ENCODE measurements at regions not wholly inside any gene's neighbourhood (a gene's known extent, or its start where the extent isn't known, plus 50 kb on each side); places are given as distances from the start of the nearest gene placed in this dataset.

DNA sequence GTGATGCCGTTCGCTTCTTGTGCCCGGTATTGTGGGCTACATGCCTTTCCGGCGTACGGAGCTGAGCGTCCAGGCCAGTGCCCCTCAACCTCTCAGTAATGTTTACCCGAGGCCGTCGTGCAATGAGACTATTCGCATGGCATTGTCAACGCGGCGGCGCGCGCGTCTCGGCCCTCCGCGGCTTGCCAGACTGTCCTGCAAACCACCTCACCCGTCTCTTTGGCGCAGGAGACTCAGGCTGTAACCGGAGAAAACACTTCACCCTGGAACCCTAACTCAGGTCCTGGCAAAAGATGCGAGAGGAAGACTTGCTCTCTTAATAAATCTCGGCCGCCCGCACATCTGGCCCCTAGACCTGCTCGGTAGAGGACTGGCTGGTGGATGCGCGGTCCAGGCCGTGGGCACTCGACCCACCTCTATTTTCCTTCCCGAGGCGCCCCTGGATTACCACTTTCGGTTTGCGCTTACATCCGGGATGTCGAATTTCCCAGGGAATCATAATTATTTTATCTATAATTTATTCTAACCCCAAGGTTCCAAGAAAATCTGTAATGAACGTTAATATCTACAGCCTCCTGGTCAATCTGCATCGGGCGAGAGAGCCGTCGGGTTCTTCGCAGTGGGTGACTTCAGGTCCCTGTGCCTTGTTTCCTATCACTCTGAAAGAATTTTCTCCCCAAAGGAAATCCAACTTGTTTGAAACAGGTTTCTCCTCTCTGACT lies 71.8 kb upstream of the POLG start:
- Histone ChIP-seq H3K4me1 (ENCODE audit: control insufficient read depth in 2 of 2, insufficient read depth in 2 of 2, low read length in 2 of 2) (peaks cover 9 to 26% of the 10 kb centered on the region in 2 donors), H3K27ac (ENCODE audit: low read depth, low read length) (no peak overlapping the region), H3K36me3 (ENCODE audit: control insufficient read depth in 2 of 3, insufficient read depth in 3 of 3, low read length in 3 of 3) (no peaks in the 10 kb centered on the region), H3K4me3 (ENCODE audit: low read length) (no peak overlapping the region), H3K27me3 (ENCODE audit: control insufficient read depth in 2 of 2, insufficient read depth in 2 of 2, low read length in 2 of 2) (peaks cover 28 to 49% of the 10 kb centered on the region in 2 donors), H3K9me3 (ENCODE audit: control insufficient read depth in 2 of 3, low read length in 3 of 3) (no peaks in the 10 kb centered on the region)
- DNase-seq = no peak
- POLR2A ChIA-PET = no interaction called here
- peaks cover 26 to 51% (median 43%) of the 10 kb centered on the region in 7 donors for H3K4me1 Mint-ChIP-seq
- no peaks in the 10 kb centered on the region for H3K9me3 Mint-ChIP-seq
- intact Hi-C loops (cut with micrococcal nuclease) = no loop called here
- ATAC-seq = no peak
- peak overlapping the region in 1 of 9 donors; percentile 52 for H3K27ac Mint-ChIP-seq
- peaks cover 0 to 7% (median 0%) of the 10 kb centered on the region in 5 donors for H3K36me3 Mint-ChIP-seq
- peaks cover 85 to 97% (median 89%) of the 10 kb centered on the region in 5 donors for H3K27me3 Mint-ChIP-seq
- H3K4me3 Mint-ChIP-seq = peak overlapping the region in 9 of 10 donors; percentile 47 to 89 (median 60)
- CTCF ChIA-PET = no interaction called here

DNA sequence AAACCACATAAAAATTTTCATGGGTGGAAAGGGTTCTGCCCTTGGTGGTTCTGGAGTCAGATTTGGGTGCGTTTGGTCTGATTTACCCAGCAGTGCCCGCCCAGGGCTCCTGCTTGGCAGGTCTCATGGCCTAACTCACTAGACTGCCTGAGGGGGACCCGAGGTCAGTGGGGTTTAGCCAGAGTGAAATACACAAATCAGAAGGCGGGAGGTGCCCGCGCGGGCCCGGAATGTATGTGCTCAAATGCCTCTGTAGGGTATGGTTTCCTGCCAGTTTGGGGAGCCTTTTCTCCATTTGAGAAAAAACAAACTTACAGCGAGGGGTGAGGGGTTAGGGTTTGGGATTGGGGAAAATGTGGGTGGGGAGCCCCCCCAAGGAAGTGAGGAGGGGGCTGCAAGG lies 70.9 kb upstream of the POLG start:
- ChIA-PET CTCF (no interaction called here), POLR2A (no interaction called here)
- no peak overlapping the region for H3K27ac Mint-ChIP-seq
- peak overlapping the region in 5 of 10 donors; percentile 21 to 89 (median 45) for H3K4me3 Mint-ChIP-seq
- H3K4me1 Mint-ChIP-seq = peaks cover 26 to 56% (median 45%) of the 10 kb centered on the region in 7 donors
- H3K4me3 ChIP-seq (ENCODE audit: low read length) = no peak overlapping the region
- H3K9me3 ChIP-seq (ENCODE audit: control insufficient read depth in 2 of 3, low read length in 3 of 3) = no peaks in the 10 kb centered on the region
- intact Hi-C loops (cut with micrococcal nuclease) = no loop called here
- H3K9me3 Mint-ChIP-seq = no peaks in the 10 kb centered on the region
- peaks cover 9 to 26% of the 10 kb centered on the region in 2 donors for H3K4me1 ChIP-seq (ENCODE audit: control insufficient read depth in 2 of 2, insufficient read depth in 2 of 2, low read length in 2 of 2)
- peaks cover 84 to 97% (median 93%) of the 10 kb centered on the region in 5 donors for H3K27me3 Mint-ChIP-seq
- no peak for ATAC-seq
- DNase-seq = no peak
- no peak overlapping the region for H3K27ac ChIP-seq (ENCODE audit: low read depth, low read length)
- H3K36me3 Mint-ChIP-seq = peaks cover 0 to 7% (median 0%) of the 10 kb centered on the region in 5 donors
- H3K27me3 ChIP-seq (ENCODE audit: control insufficient read depth in 2 of 2, insufficient read depth in 2 of 2, low read length in 2 of 2) = peaks cover 32 to 49% of the 10 kb centered on the region in 2 donors
- no peaks in the 10 kb centered on the region for H3K36me3 ChIP-seq (ENCODE audit: control insufficient read depth in 2 of 3, insufficient read depth in 3 of 3, low read length in 3 of 3)

DNA sequence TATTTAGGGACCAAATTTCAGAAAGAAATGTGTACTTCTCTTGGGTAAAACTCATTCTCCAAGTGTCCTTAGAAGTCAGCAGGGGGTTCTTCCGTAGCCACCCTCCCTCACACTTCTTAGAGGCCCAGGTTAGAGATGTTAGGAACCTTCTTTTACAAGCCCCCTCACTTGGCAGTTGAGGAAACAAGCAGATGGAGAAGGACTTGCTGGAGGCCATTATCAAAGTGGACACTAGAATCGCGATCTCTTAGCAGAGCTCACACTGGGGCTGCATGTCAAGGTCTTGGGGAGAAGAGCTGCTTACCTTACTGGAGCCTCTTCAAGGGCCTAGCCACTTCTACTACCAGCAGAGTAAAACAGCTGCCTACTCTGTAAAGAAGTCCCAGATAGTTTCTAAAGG lies 69.4 kb upstream of the POLG start:
- intact Hi-C loops (cut with micrococcal nuclease) = no loop called here
- Mint-ChIP-seq H3K9me3 (no peaks in the 10 kb centered on the region), H3K4me1 (peaks cover 17 to 46% (median 39%) of the 10 kb centered on the region in 7 donors), H3K4me3 (no peak overlapping the region), H3K27me3 (peaks cover 71 to 88% (median 80%) of the 10 kb centered on the region in 5 donors), H3K27ac (no peak overlapping the region), H3K36me3 (peaks cover 0 to 7% (median 0%) of the 10 kb centered on the region in 5 donors)
- Histone ChIP-seq H3K4me1 (ENCODE audit: control insufficient read depth in 2 of 2, insufficient read depth in 2 of 2, low read length in 2 of 2) (peaks cover 10 to 22% of the 10 kb centered on the region in 2 donors), H3K36me3 (ENCODE audit: control insufficient read depth in 2 of 3, insufficient read depth in 3 of 3, low read length in 3 of 3) (no peaks in the 10 kb centered on the region), H3K27ac (ENCODE audit: low read depth, low read length) (no peak overlapping the region), H3K27me3 (ENCODE audit: control insufficient read depth in 2 of 2, insufficient read depth in 2 of 2, low read length in 2 of 2) (peaks cover 24 to 40% of the 10 kb centered on the region in 2 donors), H3K9me3 (ENCODE audit: control insufficient read depth in 2 of 3, low read length in 3 of 3) (no peaks in the 10 kb centered on the region), H3K4me3 (ENCODE audit: low read length) (no peak overlapping the region)
- CTCF ChIA-PET = no interaction called here
- POLR2A ChIA-PET = interaction anchor here (0.6 kb wide), 1 partner anchor 179 kb away, joined by 3 read pairs; no protein-coding TSS in a partner anchor
- ATAC-seq = no peak
- DNase-seq = no peak

DNA sequence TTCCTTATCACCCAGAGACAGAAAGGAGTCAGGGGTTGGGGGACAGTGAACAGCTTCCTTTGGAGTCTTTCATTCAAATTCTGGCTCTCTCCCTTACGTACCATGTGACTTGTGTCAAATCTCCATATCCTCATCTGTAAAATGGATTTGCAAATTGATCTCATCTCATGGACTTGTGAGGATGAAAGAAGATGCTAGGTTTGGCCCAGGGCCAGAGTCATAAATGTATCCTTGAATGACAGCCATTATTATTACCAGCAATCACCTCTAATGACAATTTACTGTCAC lies 67.8 kb upstream of the POLG start:
- Mint-ChIP-seq H3K9me3 (no peaks in the 10 kb centered on the region), H3K27me3 (peaks cover 64 to 90% (median 77%) of the 10 kb centered on the region in 5 donors), H3K4me3 (no peak overlapping the region), H3K36me3 (peaks cover 0 to 6% (median 0%) of the 10 kb centered on the region in 5 donors), H3K4me1 (peaks cover 6 to 35% (median 27%) of the 10 kb centered on the region in 7 donors), H3K27ac (no peak overlapping the region)
- intact Hi-C loops (cut with micrococcal nuclease) = no loop called here
- H3K36me3 ChIP-seq (ENCODE audit: control insufficient read depth in 2 of 3, insufficient read depth in 3 of 3, low read length in 3 of 3) = no peaks in the 10 kb centered on the region
- DNase-seq = no peak
- POLR2A ChIA-PET = no interaction called here
- H3K9me3 ChIP-seq (ENCODE audit: control insufficient read depth in 2 of 3, low read length in 3 of 3) = no peaks in the 10 kb centered on the region
- H3K4me1 ChIP-seq (ENCODE audit: control insufficient read depth in 2 of 2, insufficient read depth in 2 of 2, low read length in 2 of 2) = peaks cover 6 to 9% of the 10 kb centered on the region in 2 donors
- H3K4me3 ChIP-seq (ENCODE audit: low read length) = no peak overlapping the region
- H3K27me3 ChIP-seq (ENCODE audit: control insufficient read depth in 2 of 2, insufficient read depth in 2 of 2, low read length in 2 of 2) = peaks cover 21 to 40% of the 10 kb centered on the region in 2 donors
- no peak for ATAC-seq
- no peak overlapping the region for H3K27ac ChIP-seq (ENCODE audit: low read depth, low read length)
- CTCF ChIA-PET = no interaction called here

DNA sequence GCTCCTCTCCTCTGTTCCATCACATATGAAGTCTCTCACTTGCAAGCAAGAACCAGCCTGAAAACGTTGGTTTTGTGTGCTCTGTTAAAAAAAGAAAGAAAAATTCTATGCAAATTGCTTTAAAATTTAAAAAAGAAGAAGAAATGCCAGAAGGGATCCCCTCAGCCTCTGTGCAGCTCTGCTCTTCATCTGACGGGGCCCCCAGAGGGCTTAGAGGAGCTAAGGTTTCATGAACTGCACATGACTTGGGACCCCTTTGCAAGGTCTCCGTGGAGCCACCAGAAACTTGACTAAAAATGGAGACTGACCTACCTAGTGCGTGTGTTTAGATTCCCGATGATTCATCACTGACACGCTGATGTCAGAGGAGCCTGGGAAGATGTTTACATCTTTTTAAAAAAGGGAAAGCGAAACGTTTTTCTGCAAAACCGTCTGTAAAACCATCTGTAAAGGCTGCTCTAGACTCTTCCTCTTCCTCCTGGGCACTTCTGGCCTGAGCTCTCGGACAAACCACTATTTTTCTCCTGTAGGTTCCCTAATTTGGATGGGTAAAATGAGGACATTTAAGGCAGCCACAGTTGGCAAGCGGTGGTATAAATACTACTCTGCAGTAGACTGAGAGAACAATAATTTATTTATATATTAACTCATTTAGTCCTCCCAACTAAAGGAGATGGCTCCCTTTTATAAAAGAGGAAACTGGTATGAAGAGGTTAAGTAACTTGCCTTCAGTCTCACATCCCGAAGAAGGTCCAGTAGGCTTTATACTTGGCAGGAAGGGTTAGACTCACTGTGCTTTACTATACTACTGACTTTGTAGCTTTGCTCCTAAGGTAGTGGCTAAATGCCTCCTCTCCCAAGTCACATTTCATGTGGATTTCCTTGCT lies 67.2 kb upstream of the POLG start:
- Mint-ChIP-seq H3K36me3 (peaks cover 0 to 6% (median 0%) of the 10 kb centered on the region in 5 donors), H3K27me3 (peaks cover 65 to 90% (median 76%) of the 10 kb centered on the region in 5 donors), H3K9me3 (no peaks in the 10 kb centered on the region), H3K4me3 (peak overlapping the region in 5 of 10 donors; percentile 21 to 71 (median 43)), H3K27ac (peak overlapping the region in 1 of 9 donors; percentile 55), H3K4me1 (peaks cover 6 to 33% (median 25%) of the 10 kb centered on the region in 7 donors)
- peaks cover 16 to 38% of the 10 kb centered on the region in 2 donors for H3K27me3 ChIP-seq (ENCODE audit: control insufficient read depth in 2 of 2, insufficient read depth in 2 of 2, low read length in 2 of 2)
- ChIA-PET CTCF (no interaction called here), POLR2A (no interaction called here)
- intact Hi-C loops (cut with micrococcal nuclease) = loop anchor here in 1 of 2 donors (2.0 kb wide), 1 partner anchor 43 kb away; no protein-coding TSS in a partner anchor
- no peak for DNase-seq
- H3K27ac ChIP-seq (ENCODE audit: low read depth, low read length) = no peak overlapping the region
- no peaks in the 10 kb centered on the region for H3K9me3 ChIP-seq (ENCODE audit: control insufficient read depth in 2 of 3, low read length in 3 of 3)
- no peak overlapping the region for H3K4me3 ChIP-seq (ENCODE audit: low read length)
- ATAC-seq = peak; percentile 53
- peaks cover 6 to 9% of the 10 kb centered on the region in 2 donors for H3K4me1 ChIP-seq (ENCODE audit: control insufficient read depth in 2 of 2, insufficient read depth in 2 of 2, low read length in 2 of 2)
- H3K36me3 ChIP-seq (ENCODE audit: control insufficient read depth in 2 of 3, insufficient read depth in 3 of 3, low read length in 3 of 3) = no peaks in the 10 kb centered on the region

DNA sequence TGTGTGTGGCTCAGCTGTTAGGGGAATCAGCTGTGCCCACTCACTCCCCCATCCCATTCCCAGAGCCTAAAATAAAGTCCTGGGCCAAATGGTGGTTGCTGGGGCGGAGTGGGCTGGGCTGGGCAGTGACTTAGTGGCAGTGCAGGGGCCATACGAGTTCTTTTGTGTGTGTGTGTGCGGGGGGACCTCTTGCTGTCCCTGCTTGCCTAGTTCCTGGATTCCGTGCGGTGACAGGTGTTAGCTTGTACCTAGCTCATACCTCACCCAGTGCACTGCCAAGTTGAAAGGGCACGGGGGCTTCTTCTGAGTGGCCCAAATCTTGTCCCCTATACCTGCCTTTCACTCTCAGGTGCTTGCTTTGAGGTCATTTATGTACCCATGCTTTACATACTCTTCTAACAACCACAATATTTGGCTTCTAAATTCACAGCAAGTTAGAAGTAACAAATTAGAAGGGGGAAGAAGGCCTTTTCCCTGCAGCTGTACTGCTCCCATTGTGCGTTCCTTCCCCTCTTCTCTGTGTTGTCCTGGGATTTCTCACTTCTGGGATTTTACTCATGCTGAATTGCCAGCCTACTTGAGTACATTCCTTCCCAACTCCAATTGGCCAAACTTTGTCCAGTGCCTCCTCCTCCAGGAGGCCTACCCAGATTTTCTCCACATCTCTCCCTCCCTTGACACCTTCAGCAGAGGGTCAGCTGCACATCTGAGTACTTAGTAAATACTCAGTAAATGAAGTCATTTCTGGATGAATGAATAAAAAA lies 66.3 kb upstream of the POLG start:
- peaks cover 0 to 2% (median 0%) of the 10 kb centered on the region in 5 donors for H3K36me3 Mint-ChIP-seq
- Histone ChIP-seq H3K4me1 (ENCODE audit: control insufficient read depth in 2 of 2, insufficient read depth in 2 of 2, low read length in 2 of 2) (peaks cover 5 to 6% of the 10 kb centered on the region in 2 donors), H3K27ac (ENCODE audit: low read depth, low read length) (no peak overlapping the region), H3K36me3 (ENCODE audit: control insufficient read depth in 2 of 3, insufficient read depth in 3 of 3, low read length in 3 of 3) (no peaks in the 10 kb centered on the region), H3K27me3 (ENCODE audit: control insufficient read depth in 2 of 2, insufficient read depth in 2 of 2, low read length in 2 of 2) (peaks cover 9 to 34% of the 10 kb centered on the region in 2 donors), H3K9me3 (ENCODE audit: control insufficient read depth in 2 of 3, low read length in 3 of 3) (no peaks in the 10 kb centered on the region), H3K4me3 (ENCODE audit: low read length) (no peak overlapping the region)
- peak overlapping the region; percentile 22 to 82 (median 67) for H3K4me3 Mint-ChIP-seq
- ChIA-PET POLR2A (no interaction called here), CTCF (interaction anchor here (0.8 kb wide), 1 partner anchor 8 kb away, joined by 3 read pairs; no protein-coding TSS in a partner anchor)
- peaks cover 57 to 87% (median 74%) of the 10 kb centered on the region in 5 donors for H3K27me3 Mint-ChIP-seq
- no peaks in the 10 kb centered on the region for H3K9me3 Mint-ChIP-seq
- ATAC-seq = no peak
- intact Hi-C loops (cut with micrococcal nuclease) = loop anchor here in 1 of 2 donors (2.0 kb wide), 1 partner anchor 42 kb away; no protein-coding TSS in a partner anchor
- no peak for DNase-seq
- peaks cover 6 to 24% (median 16%) of the 10 kb centered on the region in 7 donors for H3K4me1 Mint-ChIP-seq
- no peak overlapping the region for H3K27ac Mint-ChIP-seq
